CD14-positive monocyte (primary cell): ENCODE measurements at regions not wholly inside any gene's neighbourhood (a gene's known extent, or its start where the extent isn't known, plus 50 kb on each side); places are given as distances from the start of the nearest gene placed in this dataset.

Source experiments
- DNase-seq, 3 donors: peaks; one replicate each; pipeline ENCODE4 v3.0.0-alpha.2; 2011 to 2022
- H2AFZ ChIP-seq: 2 replicates; pipeline ENCODE4 v1.6.0; 2012; ENCODE audit warnings: mild to moderate bottlenecking, low read depth, low read length, inconsistent platforms; ENCODE audit not compliant: insufficient read depth, poor library complexity, severe bottlenecking
- H3K27ac ChIP-seq, 2 donors: 1 replicate in 1 of 2; 2 replicates in 1 of 2; pipeline ENCODE4 v1.5.1; 2012 to 2013; ENCODE audit warnings: low read length in 2 of 2, control low read depth in 1 of 2, inconsistent platforms in 1 of 2, low read depth in 1 of 2, mild to moderate bottlenecking in 1 of 2
- H3K27me3 ChIP-seq, 2 donors: one replicate each; pipeline versions ENCODE4 v1.6.0 to v1.6.1; 2011 to 2013; ENCODE audit warnings: low read length in 2 of 2; ENCODE audit not compliant: control insufficient read depth in 2 of 2, insufficient read depth in 2 of 2
- H3K36me3 ChIP-seq, 2 donors: replicated peaks in 1 of 2; 1 replicate in 1 of 2; 2 replicates in 1 of 2; pipeline versions ENCODE4 v1.5.1 to v1.6.1; 2012 to 2013; ENCODE audit warnings: low read length in 2 of 2, control low read depth in 1 of 2, inconsistent platforms in 1 of 2, mild to moderate bottlenecking in 1 of 2; ENCODE audit not compliant: insufficient read depth in 2 of 2, control insufficient read depth in 1 of 2
- H3K4me1 ChIP-seq, 2 donors: 1 replicate in 1 of 2; 2 replicates in 1 of 2; pipeline versions ENCODE4 v1.5.1 to v1.6.1; 2012 to 2013; ENCODE audit warnings: low read length in 2 of 2, control low read depth in 1 of 2, inconsistent platforms in 1 of 2, mild to moderate bottlenecking in 1 of 2, moderate library complexity in 1 of 2; ENCODE audit not compliant: insufficient read depth in 2 of 2, control insufficient read depth in 1 of 2
- H3K4me2 ChIP-seq: replicated peaks from 2 replicates; pipeline ENCODE3; 2012; ENCODE audit warnings: low read length, moderate library complexity, mild to moderate bottlenecking; ENCODE audit not compliant: poor library complexity, severe bottlenecking; ENCODE audit errors: extremely low read depth
- H3K4me3 ChIP-seq, 3 experiments: fragments of 200-600 bp in 1 of 3; sonication (generic) in 1 of 3; replicated peaks in 1 of 3; 1 replicate in 2 of 3; 2 replicates in 1 of 3; pipeline ENCODE4 v1.5.1; 2011 to 2013; ENCODE audit warnings: low read length in 3 of 3, mild to moderate bottlenecking in 3 of 3, control low read depth in 2 of 3, low read depth in 2 of 3, inconsistent platforms in 1 of 3, moderate library complexity in 1 of 3
- H3K79me2 ChIP-seq: 2 replicates; pipeline ENCODE4 v1.6.0; 2012; ENCODE audit warnings: mild to moderate bottlenecking, control low read depth, inconsistent platforms, low read length, moderate library complexity; ENCODE audit not compliant: insufficient read depth
- H3K9ac ChIP-seq: 2 replicates; pipeline ENCODE4 v1.6.0; 2017; ENCODE audit warnings: low read length, mild to moderate bottlenecking; ENCODE audit not compliant: insufficient read depth, poor library complexity, severe bottlenecking
- H3K9me3 ChIP-seq, 2 donors: replicated peaks in 1 of 2; 1 replicate in 1 of 2; 2 replicates in 1 of 2; pipeline versions ENCODE4 v1.5.1 to v1.6.1; 2012 to 2013; ENCODE audit warnings: low read length in 2 of 2, control low read depth in 1 of 2; ENCODE audit not compliant: control insufficient read depth in 1 of 2, insufficient read depth in 1 of 2
- H4K20me1 ChIP-seq: 2 replicates; pipeline ENCODE4 v1.6.0; 2012; ENCODE audit warnings: mild to moderate bottlenecking, low read length, control low read depth, moderate library complexity; ENCODE audit not compliant: insufficient read depth
- H3K27ac Mint-ChIP-seq, 7 donors: one replicate each; pipeline ENCODE4 v1.8.0; 2020; ENCODE audit warnings: mild to moderate bottlenecking in 7 of 7, mixed read lengths in 7 of 7, moderate library complexity in 6 of 7, inconsistent platforms in 2 of 7
- H3K27me3 Mint-ChIP-seq, 3 donors: one replicate each; pipeline ENCODE4 v1.8.0; 2021 to 2022; ENCODE audit warnings: low read depth in 3 of 3, mild to moderate bottlenecking in 3 of 3, mixed read lengths in 3 of 3, moderate library complexity in 3 of 3, inconsistent platforms in 1 of 3
- H3K36me3 Mint-ChIP-seq, 2 donors: one replicate each; pipeline ENCODE4 v1.8.0; 2020; ENCODE audit warnings: mixed read lengths in 2 of 2, inconsistent platforms in 1 of 2, mild to moderate bottlenecking in 1 of 2
- H3K4me1 Mint-ChIP-seq: one replicate; pipeline ENCODE4 v1.8.0; 2020; ENCODE audit warnings: mild to moderate bottlenecking, mixed read lengths
- H3K4me3 Mint-ChIP-seq, 2 donors: one replicate each; pipeline ENCODE4 v1.8.0; 2020; ENCODE audit warnings: mild to moderate bottlenecking in 2 of 2, mixed read lengths in 2 of 2, moderate library complexity in 1 of 2
- H3K9me3 Mint-ChIP-seq, 7 donors: one replicate each; pipeline ENCODE4 v1.8.0; 2020 to 2022; ENCODE audit warnings: mixed read lengths in 7 of 7, mild to moderate bottlenecking in 6 of 7, moderate library complexity in 6 of 7, inconsistent platforms in 2 of 7
- CTCF ChIP-seq: fragments of 200-600 bp; IDR thresholded peaks from one replicate; pipeline ENCODE4 v1.8.0; 2022; ENCODE audit warnings: antibody characterized with exemption, mild to moderate bottlenecking
- WGBS: methylation state at CpG from one replicate; pipeline ENCODE4 v1.1.5; 2013; ENCODE audit warnings: missing lambda C conversion rate; ENCODE audit not compliant: insufficient coverage; 5-methylcytosine and 5-hydroxymethylcytosine counted together
- intact Hi-C, 2 donors: fragments of 100-400 bp; cut with micrococcal nuclease; formaldehyde crosslinking; loops; one replicate each; pipeline versions ENCODE4 v1.15.0 to v1.15.1; 2023

- no peak for TF ChIP-seq CTCF
- Histone ChIP-seq H3K36me3 (no peaks in the 10 kb centered on the region), H3K9ac (no peak overlapping the region), H3K79me2 (no peaks in the 10 kb centered on the region), H2AFZ (no peak overlapping the region), H4K20me1 (no peaks in the 10 kb centered on the region), H3K4me3 (no peak overlapping the region), H3K27ac (no peak overlapping the region), H3K27me3 (no peaks in the 10 kb centered on the region), H3K9me3 (no peaks in the 10 kb centered on the region), H3K4me2 (no peak overlapping the region), H3K4me1 (no peaks in the 10 kb centered on the region)
- no CpG with 5 or more reads among the region's 1 CpG for WGBS
- Mint-ChIP-seq H3K27me3 (no peaks in the 10 kb centered on the region), H3K4me3 (no peak overlapping the region), H3K4me1 (no peaks in the 10 kb centered on the region), H3K27ac (peak overlapping the region in 1 of 7 donors; percentile 17), H3K36me3 (no peaks in the 10 kb centered on the region), H3K9me3 (peaks cover 0 to 5% (median 0%) of the 10 kb centered on the region in 7 donors)
- intact Hi-C loops = no loop called here
- DNase-seq = no peak
These were observed 249.9 kb upstream of the MON1B start for GRCh38 chr16:76941113-76941512.

- no peaks in the 10 kb centered on the region for H3K9me3 ChIP-seq
- 100% methylated on average over 2 of the region's 4 CpGs for WGBS
- H3K4me1 ChIP-seq = no peaks in the 10 kb centered on the region
- no peak overlapping the region for H2AFZ ChIP-seq
- Mint-ChIP-seq H3K4me1 (no peaks in the 10 kb centered on the region), H3K27ac (no peak overlapping the region), H3K9me3 (peaks cover 0 to 4% (median 0%) of the 10 kb centered on the region in 7 donors), H3K36me3 (no peaks in the 10 kb centered on the region), H3K4me3 (no peak overlapping the region), H3K27me3 (no peaks in the 10 kb centered on the region)
- H3K36me3 ChIP-seq = no peaks in the 10 kb centered on the region
- intact Hi-C loops = no loop called here
- DNase-seq = no peak
- TF ChIP-seq CTCF = no peak
- no peak overlapping the region for H3K27ac ChIP-seq
- H4K20me1 ChIP-seq = no peaks in the 10 kb centered on the region
- H3K9ac ChIP-seq = no peak overlapping the region
- H3K4me2 ChIP-seq = no peak overlapping the region
- no peaks in the 10 kb centered on the region for H3K27me3 ChIP-seq
- H3K79me2 ChIP-seq = no peaks in the 10 kb centered on the region
- no peak overlapping the region for H3K4me3 ChIP-seq
These were observed 248.9 kb upstream of the MON1B start for GRCh38 chr16:76942089-76942488.
